ENCODE measurements at regions not wholly inside any gene's neighbourhood (a gene's known extent, or its start where the extent isn't known, plus 50 kb on each side); places are given as distances from the start of the nearest gene placed in this dataset.
"Not testable (repeated sequence)": the region's sequence is repeated elsewhere in the genome, so short reads cannot be mapped to it uniquely, and the experiment has no call there.

DNA sequence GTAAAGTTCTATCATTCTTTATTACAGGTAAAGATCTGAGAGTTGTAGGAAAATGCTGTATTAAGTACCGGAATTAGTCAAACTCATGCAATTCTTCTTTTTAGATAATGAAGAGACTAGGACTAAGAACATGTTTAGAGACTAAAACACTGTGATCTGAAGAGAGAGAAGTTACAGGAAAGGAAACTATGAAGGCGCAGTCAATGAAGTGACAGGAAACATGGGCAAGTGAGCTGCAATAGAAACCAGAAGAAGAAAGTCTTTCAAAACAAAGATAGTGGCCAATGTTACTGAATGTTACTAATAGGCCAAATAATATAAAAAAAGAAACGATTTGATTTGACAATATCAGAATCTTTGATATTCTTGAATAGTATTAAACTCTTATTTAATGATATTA lies 659.4 kb upstream of the RGS18 start:
- H3K27ac Mint-ChIP-seq: no peak overlapping the region
- Histone ChIP-seq H3K36me3 (ENCODE audit: control insufficient read depth, insufficient read depth, low read length) (no peaks in the 10 kb centered on the region), H3K27me3 (ENCODE audit: control insufficient read depth, insufficient read depth, low read length) (no peaks in the 10 kb centered on the region), H3K27ac (ENCODE audit: low read length) (no peak overlapping the region), H3K4me3 (ENCODE audit: low read length) (no peak overlapping the region), H3K4me1 (ENCODE audit: control insufficient read depth, insufficient read depth, low read length) (no peaks in the 10 kb centered on the region), H3K9me3 (ENCODE audit: control insufficient read depth, insufficient read depth, low read length) (no peaks in the 10 kb centered on the region)
- WGBS (ENCODE audit: insufficient coverage): 98% methylated on average over 2 of the region's 3 CpGs
- H3K36me3 Mint-ChIP-seq: no peaks in the 10 kb centered on the region
- TF ChIP-seq, protein P1, sequence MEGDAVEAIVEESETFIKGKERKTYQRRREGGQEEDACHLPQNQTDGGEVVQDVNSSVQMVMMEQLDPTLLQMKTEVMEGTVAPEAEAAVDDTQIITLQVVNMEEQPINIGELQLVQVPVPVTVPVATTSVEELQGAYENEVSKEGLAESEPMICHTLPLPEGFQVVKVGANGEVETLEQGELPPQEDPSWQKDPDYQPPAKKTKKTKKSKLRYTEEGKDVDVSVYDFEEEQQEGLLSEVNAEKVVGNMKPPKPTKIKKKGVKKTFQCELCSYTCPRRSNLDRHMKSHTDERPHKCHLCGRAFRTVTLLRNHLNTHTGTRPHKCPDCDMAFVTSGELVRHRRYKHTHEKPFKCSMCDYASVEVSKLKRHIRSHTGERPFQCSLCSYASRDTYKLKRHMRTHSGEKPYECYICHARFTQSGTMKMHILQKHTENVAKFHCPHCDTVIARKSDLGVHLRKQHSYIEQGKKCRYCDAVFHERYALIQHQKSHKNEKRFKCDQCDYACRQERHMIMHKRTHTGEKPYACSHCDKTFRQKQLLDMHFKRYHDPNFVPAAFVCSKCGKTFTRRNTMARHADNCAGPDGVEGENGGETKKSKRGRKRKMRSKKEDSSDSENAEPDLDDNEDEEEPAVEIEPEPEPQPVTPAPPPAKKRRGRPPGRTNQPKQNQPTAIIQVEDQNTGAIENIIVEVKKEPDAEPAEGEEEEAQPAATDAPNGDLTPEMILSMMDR (IDR thresholded peaks at IDR 0.05): no peak
- intact Hi-C loops (cut with micrococcal nuclease): no loop called here
- no peak for ATAC-seq
- no peak overlapping the region for H3K4me3 Mint-ChIP-seq
- no peaks in the 10 kb centered on the region for H3K4me1 Mint-ChIP-seq
- peaks cover 12 to 15% of the 10 kb centered on the region in 2 donors for H3K9me3 Mint-ChIP-seq
- no peak for DNase-seq
- no peaks in the 10 kb centered on the region for H3K27me3 Mint-ChIP-seq (ENCODE audit: low read depth in 2 of 2)

DNA sequence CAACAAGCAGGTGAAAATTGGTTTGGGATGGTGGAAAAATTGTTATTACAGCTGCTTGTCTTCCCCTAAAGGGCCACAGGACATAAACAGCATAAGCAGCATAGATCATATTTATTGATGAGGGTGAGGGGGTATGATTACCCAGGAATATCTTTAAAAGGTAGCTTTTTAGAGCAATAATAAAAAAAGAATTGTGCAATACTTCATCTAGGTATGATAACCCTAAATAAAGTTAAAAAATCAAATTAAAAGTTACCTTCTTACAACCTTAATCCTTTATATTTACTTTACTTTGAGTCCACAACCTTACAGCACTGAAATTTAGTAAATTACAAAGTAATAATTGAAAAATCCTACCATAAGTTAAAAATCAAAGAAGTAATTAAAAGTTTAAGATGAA lies 653.3 kb upstream of the RGS18 start:
- no peaks in the 10 kb centered on the region for H3K4me1 ChIP-seq (ENCODE audit: control insufficient read depth, insufficient read depth, low read length)
- ATAC-seq (no peak), DNase-seq (no peak)
- intact Hi-C loops (cut with micrococcal nuclease): no loop called here
- H3K27me3 ChIP-seq (ENCODE audit: control insufficient read depth, insufficient read depth, low read length): no peaks in the 10 kb centered on the region
- H3K36me3 ChIP-seq (ENCODE audit: control insufficient read depth, insufficient read depth, low read length): no peaks in the 10 kb centered on the region
- H3K27ac Mint-ChIP-seq: no peak overlapping the region
- H3K4me3 Mint-ChIP-seq: no peak overlapping the region
- H3K36me3 Mint-ChIP-seq: peaks cover 7% of the 10 kb centered on the region
- H3K4me1 Mint-ChIP-seq: no peaks in the 10 kb centered on the region
- no peaks in the 10 kb centered on the region for H3K27me3 Mint-ChIP-seq (ENCODE audit: low read depth in 2 of 2)
- no peak overlapping the region for H3K27ac ChIP-seq (ENCODE audit: low read length)
- H3K4me3 ChIP-seq (ENCODE audit: low read length): no peak overlapping the region
- no peaks in the 10 kb centered on the region for H3K9me3 ChIP-seq (ENCODE audit: control insufficient read depth, insufficient read depth, low read length)
- TF ChIP-seq, protein P1 (IDR thresholded peaks at IDR 0.05): no peak
- peaks cover 13 to 15% of the 10 kb centered on the region in 2 donors for H3K9me3 Mint-ChIP-seq

DNA sequence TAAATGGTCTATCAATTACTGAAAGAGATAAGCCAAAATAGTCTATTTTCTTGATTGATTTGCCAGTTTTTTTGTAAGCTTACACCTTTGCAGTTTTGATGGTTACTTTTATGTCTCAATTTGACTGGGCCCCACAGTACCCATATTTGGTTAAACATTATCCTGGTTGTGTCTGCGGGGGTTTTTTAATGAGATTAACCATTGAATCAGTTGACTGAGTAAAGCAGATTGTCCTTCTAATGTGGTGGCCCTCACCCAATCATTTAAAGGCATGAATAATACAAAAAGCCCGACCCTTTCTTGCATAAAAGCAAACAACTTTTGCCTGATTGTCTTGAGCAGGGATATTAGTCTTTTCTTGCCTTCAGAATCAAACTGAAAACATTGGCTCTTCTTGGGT lies 650.0 kb upstream of the RGS18 start:
- peaks cover 3% of the 10 kb centered on the region for H3K9me3 ChIP-seq (ENCODE audit: control insufficient read depth, insufficient read depth, low read length)
- H3K4me3 ChIP-seq (ENCODE audit: low read length): no peak overlapping the region
- no peaks in the 10 kb centered on the region for H3K4me1 ChIP-seq (ENCODE audit: control insufficient read depth, insufficient read depth, low read length)
- Mint-ChIP-seq H3K36me3 (peaks cover 8% of the 10 kb centered on the region), H3K27ac (no peak overlapping the region), H3K27me3 (ENCODE audit: low read depth in 2 of 2) (no peaks in the 10 kb centered on the region), H3K9me3 (peaks cover 15 to 29% of the 10 kb centered on the region in 2 donors), H3K4me3 (no peak overlapping the region), H3K4me1 (no peaks in the 10 kb centered on the region)
- WGBS (ENCODE audit: insufficient coverage): 76% methylated on average over 2 of the region's 2 CpGs
- H3K27me3 ChIP-seq (ENCODE audit: control insufficient read depth, insufficient read depth, low read length): no peaks in the 10 kb centered on the region
- no peaks in the 10 kb centered on the region for H3K36me3 ChIP-seq (ENCODE audit: control insufficient read depth, insufficient read depth, low read length)
- intact Hi-C loops (cut with micrococcal nuclease): no loop called here
- TF ChIP-seq, protein P1 (IDR thresholded peaks at IDR 0.05): no peak
- no peak overlapping the region for H3K27ac ChIP-seq (ENCODE audit: low read length)
- DNase-seq (no peak), ATAC-seq (no peak)

DNA sequence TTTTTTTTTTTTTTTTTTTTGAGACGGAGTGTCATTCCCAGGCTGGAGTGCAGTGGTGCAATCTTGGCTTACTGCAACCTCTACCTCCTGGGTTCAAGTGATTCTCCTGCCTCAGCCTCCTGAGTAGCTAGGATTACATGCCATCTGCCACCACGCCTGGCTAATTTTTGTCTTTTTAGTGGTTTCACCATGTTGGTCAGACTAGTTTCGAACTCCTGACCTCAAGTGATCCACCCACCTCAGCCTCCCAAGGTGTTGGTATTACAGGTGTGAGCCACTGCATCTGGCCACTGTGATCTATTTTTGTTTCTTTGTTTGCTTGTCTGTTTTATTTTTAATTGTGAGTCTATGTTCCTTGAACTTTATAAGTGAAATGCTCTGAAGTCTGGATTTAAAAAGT lies 646.8 kb upstream of the RGS18 start:
- H3K27ac Mint-ChIP-seq; DNase-seq; H3K4me1 Mint-ChIP-seq; H3K27me3 ChIP-seq (ENCODE audit: control insufficient read depth, insufficient read depth, low read length); H3K4me3 ChIP-seq (ENCODE audit: low read length); H3K36me3 ChIP-seq (ENCODE audit: control insufficient read depth, insufficient read depth, low read length); intact Hi-C loops (cut with micrococcal nuclease); H3K4me1 ChIP-seq (ENCODE audit: control insufficient read depth, insufficient read depth, low read length); H3K9me3 ChIP-seq (ENCODE audit: control insufficient read depth, insufficient read depth, low read length); ATAC-seq; H3K4me3 Mint-ChIP-seq; H3K27ac ChIP-seq (ENCODE audit: low read length); H3K27me3 Mint-ChIP-seq (ENCODE audit: low read depth in 2 of 2): not testable (repeated sequence)
- H3K9me3 Mint-ChIP-seq: peaks cover 12 to 28% of the 10 kb centered on the region in 2 donors
- peaks cover 14% of the 10 kb centered on the region for H3K36me3 Mint-ChIP-seq
- WGBS (ENCODE audit: insufficient coverage): 87% methylated on average over 3 of the region's 3 CpGs

All from natural killer cell (primary cell).